ENCODE measurements at regions not wholly inside any gene's neighbourhood (a gene's known extent, or its start where the extent isn't known, plus 50 kb on each side); places are given as distances from the start of the nearest gene placed in this dataset.

- TF ChIP-seq, protein P1, sequence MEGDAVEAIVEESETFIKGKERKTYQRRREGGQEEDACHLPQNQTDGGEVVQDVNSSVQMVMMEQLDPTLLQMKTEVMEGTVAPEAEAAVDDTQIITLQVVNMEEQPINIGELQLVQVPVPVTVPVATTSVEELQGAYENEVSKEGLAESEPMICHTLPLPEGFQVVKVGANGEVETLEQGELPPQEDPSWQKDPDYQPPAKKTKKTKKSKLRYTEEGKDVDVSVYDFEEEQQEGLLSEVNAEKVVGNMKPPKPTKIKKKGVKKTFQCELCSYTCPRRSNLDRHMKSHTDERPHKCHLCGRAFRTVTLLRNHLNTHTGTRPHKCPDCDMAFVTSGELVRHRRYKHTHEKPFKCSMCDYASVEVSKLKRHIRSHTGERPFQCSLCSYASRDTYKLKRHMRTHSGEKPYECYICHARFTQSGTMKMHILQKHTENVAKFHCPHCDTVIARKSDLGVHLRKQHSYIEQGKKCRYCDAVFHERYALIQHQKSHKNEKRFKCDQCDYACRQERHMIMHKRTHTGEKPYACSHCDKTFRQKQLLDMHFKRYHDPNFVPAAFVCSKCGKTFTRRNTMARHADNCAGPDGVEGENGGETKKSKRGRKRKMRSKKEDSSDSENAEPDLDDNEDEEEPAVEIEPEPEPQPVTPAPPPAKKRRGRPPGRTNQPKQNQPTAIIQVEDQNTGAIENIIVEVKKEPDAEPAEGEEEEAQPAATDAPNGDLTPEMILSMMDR (IDR thresholded peaks at IDR 0.05), result no peak
- TF ChIP-seq POLR2A (IDR thresholded peaks at IDR 0.05), result no peak
These were observed 585.5 kb upstream of the ITGA1 start for GRCh38 chr5:52202256-52202655.

Data from thyroid gland (tissue), 4 donors.